NCI-H2081 (cell line): ENCODE measurements at regions not wholly inside any gene's neighbourhood (a gene's known extent, or its start where the extent isn't known, plus 50 kb on each side); places are given as distances from the start of the nearest gene placed in this dataset.
"Not testable (repeated sequence)": the region's sequence is repeated elsewhere in the genome, so short reads cannot be mapped to it uniquely, and the experiment has no call there.

Experiments used
- DNase-seq, 2 experiments: peaks; one replicate each; lab custom pipeline; 2025; lab: John Stamatoyannopoulos, UW

- DNase-seq, result not testable (repeated sequence)
These were observed 414.8 kb upstream of the SYNCRIP start for GRCh38 chr6:86057293-86057980.

GRCh38 chr6:86045038-86045437 lies 402.4 kb upstream of the SYNCRIP start:
- no peak for DNase-seq

- DNase-seq, result no peak
These were observed 399.5 kb upstream of the SYNCRIP start for GRCh38 chr6:86042214-86042613.

- DNase-seq, result no peak
These were observed 389.0 kb upstream of the SYNCRIP start for GRCh38 chr6:86031713-86032112.

- no peak for DNase-seq
These were observed 388.2 kb upstream of the SYNCRIP start for GRCh38 chr6:86030875-86031274.

- DNase-seq, result no peak
These were observed 386.1 kb upstream of the SYNCRIP start for GRCh38 chr6:86028776-86029175.

GRCh38 chr6:86026890-86027289 lies 384.2 kb upstream of the SYNCRIP start:
- DNase-seq, result not testable (repeated sequence)

- no peak for DNase-seq
These were observed 374.6 kb upstream of the SYNCRIP start for GRCh38 chr6:86017236-86017635.

GRCh38 chr6:86016567-86016966 lies 373.9 kb upstream of the SYNCRIP start:
- no peak for DNase-seq

GRCh38 chr6:86016077-86016476 lies 373.4 kb upstream of the SYNCRIP start:
- DNase-seq, result no peak

- not testable (repeated sequence) for DNase-seq
These were observed 370.3 kb upstream of the SYNCRIP start for GRCh38 chr6:86012991-86013390.

- no peak for DNase-seq
These were observed 368.5 kb upstream of the SYNCRIP start for GRCh38 chr6:86010915-86011786.

- no peak for DNase-seq
These were observed 354.5 kb upstream of the SYNCRIP start for GRCh38 chr6:85997206-85997605.

GRCh38 chr6:85996034-85996375 lies 353.3 kb upstream of the SYNCRIP start:
- no peak for DNase-seq

- DNase-seq, result no peak
These were observed 352.8 kb upstream of the SYNCRIP start for GRCh38 chr6:85995339-85996033.

- no peak for DNase-seq
These were observed 344.0 kb upstream of the SYNCRIP start for GRCh38 chr6:85986681-85987080.

GRCh38 chr6:85983032-85983659 lies 340.5 kb upstream of the SYNCRIP start:
- DNase-seq, result no peak

- DNase-seq, result no peak
These were observed 335.0 kb upstream of the SYNCRIP start for GRCh38 chr6:85977661-85978060.

GRCh38 chr6:85975957-85976356 lies 333.3 kb upstream of the SYNCRIP start:
- no peak for DNase-seq

- no peak for DNase-seq
These were observed 328.6 kb upstream of the SYNCRIP start for GRCh38 chr6:85971238-85971637.

- DNase-seq, result no peak
These were observed 324.1 kb upstream of the SYNCRIP start for GRCh38 chr6:85966828-85967227.

- DNase-seq, result no peak
These were observed 319.1 kb upstream of the SYNCRIP start for GRCh38 chr6:85961746-85962145.
